T follicular helper cell (primary cell): ENCODE measurements at regions not wholly inside any gene's neighbourhood (a gene's known extent, or its start where the extent isn't known, plus 50 kb on each side); places are given as distances from the start of the nearest gene placed in this dataset.

Experiments used
- DNase-seq: peaks from one replicate; pipeline ENCODE4 v3.0.0-alpha.2; 2020; ENCODE audit warnings: low read depth

GRCh38 chr13:107743983-107744382 is 471.4 kb downstream of the LIG4 start:
- no peak for DNase-seq

- DNase-seq = no peak
Measured at GRCh38 chr13:107743526-107743925, 471.8 kb downstream of the LIG4 start.

GRCh38 chr13:107743100-107743499 is 472.2 kb downstream of the LIG4 start:
- no peak for DNase-seq

GRCh38 chr13:107742544-107742943 is 472.8 kb downstream of the LIG4 start:
- no peak for DNase-seq

- no peak for DNase-seq
Measured at GRCh38 chr13:107738004-107738403, 477.3 kb downstream of the LIG4 start.

- DNase-seq = no peak
Measured at GRCh38 chr13:107736731-107737130, 478.6 kb downstream of the LIG4 start.

GRCh38 chr13:107736170-107736569 is 479.2 kb downstream of the LIG4 start:
- no peak for DNase-seq

- no peak for DNase-seq
Measured at GRCh38 chr13:107734891-107735625, 480.3 kb downstream of the LIG4 start.

GRCh38 chr13:107733276-107733675 is 482.1 kb downstream of the LIG4 start:
- no peak for DNase-seq

- no peak for DNase-seq
Measured at GRCh38 chr13:107730813-107731212, 484.5 kb downstream of the LIG4 start.

GRCh38 chr13:107721125-107721869 is 494.0 kb downstream of the LIG4 start:
- no peak for DNase-seq

- no peak for DNase-seq
Measured at GRCh38 chr13:107716741-107717140, 498.6 kb downstream of the LIG4 start.

GRCh38 chr13:107716241-107716640 is 499.1 kb downstream of the LIG4 start:
- no peak for DNase-seq

GRCh38 chr13:107715496-107715895 is 499.8 kb downstream of the LIG4 start:
- DNase-seq = no peak

GRCh38 chr13:107713314-107713713 is 502.0 kb downstream of the LIG4 start:
- no peak for DNase-seq

- DNase-seq = no peak
Measured at GRCh38 chr13:107712145-107712860, 503.0 kb downstream of the LIG4 start.

GRCh38 chr13:107690181-107690580 is 525.2 kb downstream of the LIG4 start:
- DNase-seq = no peak

GRCh38 chr13:107685876-107686275 is 529.5 kb downstream of the LIG4 start:
- no peak for DNase-seq

GRCh38 chr13:107681600-107681999 is 533.7 kb downstream of the LIG4 start:
- DNase-seq = no peak

GRCh38 chr13:107680115-107680514 is 535.2 kb downstream of the LIG4 start:
- no peak for DNase-seq

- no peak for DNase-seq
Measured at GRCh38 chr13:107678075-107678689, 537.2 kb downstream of the LIG4 start.

- DNase-seq = no peak
Measured at GRCh38 chr13:107675847-107676550, 539.3 kb downstream of the LIG4 start.
